B cell (primary cell): ENCODE measurements at regions not wholly inside any gene's neighbourhood (a gene's known extent, or its start where the extent isn't known, plus 50 kb on each side); places are given as distances from the start of the nearest gene placed in this dataset.

Experiments
- ATAC-seq: fragments of 200-7000 bp; cut with Tn5 transposase; one replicate; pipeline ENCODE4 v1.10.0; 2021; ENCODE audit warnings: low read depth, mild to moderate bottlenecking, moderate number of reproducible peaks, moderate library complexity
- CTCF ChIA-PET: fragments of 350-600 bp; sonication (Branson Sonifier 250); formaldehyde crosslinking; loops from one replicate; lab custom pipeline; 2021; ENCODE audit warnings: antibody characterized with exemption, inconsistent platforms; lab: Charles Lee
- POLR2A ChIA-PET: fragments of 350-600 bp; sonication (Branson Sonifier 250); formaldehyde crosslinking; loops from one replicate; lab custom pipeline; 2021; ENCODE audit warnings: antibody characterized with exemption; lab: Charles Lee
- DNase-seq: peaks from one replicate; pipeline ENCODE4 v3.0.0; 2013
- H2AFZ ChIP-seq: 2 replicates; pipeline ENCODE4 v1.6.1; 2012; ENCODE audit warnings: mild to moderate bottlenecking, low read depth, low read length; ENCODE audit not compliant: insufficient read depth, poor library complexity, severe bottlenecking
- H3K27ac ChIP-seq, 2 donors: 1 replicate in 1 of 2; 2 replicates in 1 of 2; pipeline ENCODE4 v1.5.1; 2012 to 2013; ENCODE audit warnings: low read length in 2 of 2, mild to moderate bottlenecking in 2 of 2, moderate library complexity in 1 of 2
- H3K27me3 ChIP-seq, 4 experiments: fragments of 200-600 bp in 1 of 4; sonication (generic) in 1 of 4; replicated peaks in 1 of 4; 1 replicate in 2 of 4; 2 replicates in 2 of 4; pipeline versions ENCODE4 v1.6.1 to v1.7.0; 2013 to 2016; ENCODE audit warnings: low read length in 3 of 4, mild to moderate bottlenecking in 2 of 4, mixed read lengths in 1 of 4, moderate library complexity in 1 of 4; ENCODE audit not compliant: insufficient read depth in 4 of 4, control insufficient read depth in 3 of 4; ENCODE audit errors: control extremely low read depth in 1 of 4
- H3K36me3 ChIP-seq, 2 experiments: replicated peaks in 1 of 2; 1 replicate in 1 of 2; 2 replicates in 1 of 2; pipeline versions ENCODE4 v1.6.1 to v1.7.1; 2013; ENCODE audit warnings: low read length in 1 of 2; ENCODE audit not compliant: insufficient read depth in 2 of 2, control insufficient read depth in 1 of 2; ENCODE audit errors: control extremely low read depth in 1 of 2, extremely low read depth in 1 of 2
- H3K4me1 ChIP-seq, 2 donors: fragments of 200-600 bp in 1 of 2; sonication (generic) in 1 of 2; 1 replicate in 1 of 2; 2 replicates in 1 of 2; pipeline versions ENCODE4 v1.5.1 to v1.6.1; 2013 to 2017; ENCODE audit warnings: low read length in 2 of 2; ENCODE audit not compliant: control insufficient read depth in 2 of 2, insufficient read depth in 2 of 2
- H3K4me2 ChIP-seq: replicated peaks from 2 replicates; pipeline ENCODE3; 2012; ENCODE audit warnings: mild to moderate bottlenecking, low read depth, low read length; ENCODE audit not compliant: poor library complexity, severe bottlenecking
- H3K4me3 ChIP-seq, 5 experiments: fragments of 200-600 bp in 1 of 5; sonication (generic) in 1 of 5; 1 replicate in 3 of 5; 2 replicates in 2 of 5; pipeline versions ENCODE4 v1.5.1 to v1.7.0; 2011 to 2016; ENCODE audit warnings: low read length in 4 of 5, mild to moderate bottlenecking in 4 of 5, low read depth in 2 of 5, control low read depth in 1 of 5, moderate library complexity in 1 of 5; ENCODE audit not compliant: insufficient read depth in 1 of 5; ENCODE audit errors: control extremely low read depth in 1 of 5, extremely low read depth in 1 of 5
- H3K79me2 ChIP-seq: fragments of 200-600 bp; sonication (generic); one replicate; pipeline ENCODE4 v1.6.0; 2016; ENCODE audit warnings: low read length; ENCODE audit not compliant: control insufficient read depth, insufficient read depth
- H3K9ac ChIP-seq: fragments of 200-600 bp; sonication (generic); 2 replicates; pipeline ENCODE4 v1.6.1; 2017; ENCODE audit warnings: mild to moderate bottlenecking, low read length, moderate library complexity
- H3K9me3 ChIP-seq, 3 donors: one replicate each; pipeline versions ENCODE4 v1.6.1 to v1.7.1; 2013; ENCODE audit warnings: low read length in 2 of 3; ENCODE audit not compliant: control insufficient read depth in 2 of 3, insufficient read depth in 1 of 3; ENCODE audit errors: control extremely low read depth in 1 of 3
- H4K20me1 ChIP-seq: 2 replicates; pipeline ENCODE4 v1.6.0; 2012; ENCODE audit warnings: mild to moderate bottlenecking, low read length; ENCODE audit not compliant: insufficient read depth, control insufficient read depth, poor library complexity, severe bottlenecking
- H3K27ac Mint-ChIP-seq: one replicate; pipeline ENCODE4 v1.8.0; 2021; ENCODE audit warnings: mixed read lengths
- H3K27me3 Mint-ChIP-seq: one replicate; pipeline ENCODE4 v1.8.0; 2021; ENCODE audit warnings: mixed read lengths
- H3K4me1 Mint-ChIP-seq: one replicate; pipeline ENCODE4 v1.8.0; 2021; ENCODE audit warnings: mixed read lengths
- H3K4me3 Mint-ChIP-seq: one replicate; pipeline ENCODE4 v1.8.0; 2021; ENCODE audit warnings: mixed read lengths
- H3K9me3 Mint-ChIP-seq: one replicate; pipeline ENCODE4 v1.8.0; 2022; ENCODE audit warnings: mixed read lengths; ENCODE audit not compliant: insufficient read depth
- CTCF ChIP-seq: fragments of 200-600 bp; IDR thresholded peaks from one replicate; pipeline ENCODE4 v1.8.0; 2022; ENCODE audit warnings: antibody characterized with exemption, mild to moderate bottlenecking
- EZH2 ChIP-seq: IDR thresholded peaks from 2 replicates; pipeline ENCODE4 v1.6.1; 2012; ENCODE audit warnings: borderline replicate concordance, low read depth, mild to moderate bottlenecking, moderate library complexity, low read length; ENCODE audit not compliant: insufficient read depth, poor library complexity, severe bottlenecking
- WGBS: methylation state at CpG from one replicate; pipeline ENCODE4 v1.1.5; 2013; ENCODE audit warnings: missing lambda C conversion rate; ENCODE audit not compliant: insufficient coverage; 5-methylcytosine and 5-hydroxymethylcytosine counted together
- intact Hi-C: fragments of 100-400 bp; cut with micrococcal nuclease; formaldehyde crosslinking; loops from one replicate; pipeline ENCODE4 v1.10.0; 2022

GRCh38 chr6:15008269-15008668 is 237.6 kb upstream of the JARID2 start:
- H3K4me3 ChIP-seq, result no peak overlapping the region
- no peaks in the 10 kb centered on the region for H3K79me2 ChIP-seq
- Mint-ChIP-seq H3K4me1 (peaks cover 8% of the 10 kb centered on the region), H3K4me3 (no peak overlapping the region), H3K9me3 (no peaks in the 10 kb centered on the region), H3K27ac (no peak overlapping the region), H3K27me3 (no peaks in the 10 kb centered on the region)
- H3K9ac ChIP-seq, result no peak overlapping the region
- POLR2A ChIA-PET, result no interaction called here
- TF ChIP-seq EZH2, result no peak
- no peak for TF ChIP-seq CTCF
- no peak for DNase-seq
- peaks cover 0 to 4% (median 0%) of the 10 kb centered on the region in 3 donors for H3K9me3 ChIP-seq
- H2AFZ ChIP-seq, result no peak overlapping the region
- intact Hi-C loops, result no loop called here
- no peak overlapping the region for H3K27ac ChIP-seq
- H3K4me2 ChIP-seq, result no peak overlapping the region
- peaks cover 0 to 9% of the 10 kb centered on the region in 2 donors for H3K4me1 ChIP-seq
- CTCF ChIA-PET, result no interaction called here
- H3K27me3 ChIP-seq, result no peaks in the 10 kb centered on the region
- no peaks in the 10 kb centered on the region for H3K36me3 ChIP-seq
- no peaks in the 10 kb centered on the region for H4K20me1 ChIP-seq
- no peak for ATAC-seq

- ChIA-PET POLR2A (interaction anchor here (0.6 kb wide), 1 partner anchor 218 kb away, joined by 4 read pairs; no protein-coding TSS in a partner anchor), CTCF (no interaction called here)
- Histone ChIP-seq H3K4me1 (peaks cover 4 to 6% of the 10 kb centered on the region in 2 donors), H3K27ac (no peak overlapping the region), H3K36me3 (no peaks in the 10 kb centered on the region), H3K4me2 (no peak overlapping the region), H3K27me3 (no peaks in the 10 kb centered on the region), H3K4me3 (no peak overlapping the region), H3K9me3 (peaks cover 0 to 4% (median 0%) of the 10 kb centered on the region in 3 donors), H3K9ac (no peak overlapping the region), H2AFZ (no peak overlapping the region), H4K20me1 (no peaks in the 10 kb centered on the region), H3K79me2 (no peaks in the 10 kb centered on the region)
- Mint-ChIP-seq H3K4me1 (peaks cover 16% of the 10 kb centered on the region), H3K27me3 (peaks cover 10% of the 10 kb centered on the region), H3K4me3 (no peak overlapping the region), H3K9me3 (no peaks in the 10 kb centered on the region), H3K27ac (no peak overlapping the region)
- intact Hi-C loops, result no loop called here
- DNase-seq (no peak), ATAC-seq (no peak)
- no CpG with 5 or more reads among the region's 1 CpG for WGBS
- TF ChIP-seq EZH2, result no peak
- no peak for TF ChIP-seq CTCF
Observed at GRCh38 chr6:15014958-15015357, 230.9 kb upstream of the JARID2 start.
